ENCODE measurements at regions not wholly inside any gene's neighbourhood (a gene's known extent, or its start where the extent isn't known, plus 50 kb on each side); places are given as distances from the start of the nearest gene placed in this dataset.

GRCh38 chr19:31095100-31095804, 254.0 kb downstream of the TSHZ3 start:
- no peak for TF ChIP-seq MAX (IDR thresholded peaks at IDR 0.05)
- no peak for TF ChIP-seq CHD2 (IDR thresholded peaks at IDR 0.05; ENCODE audit: low read length, partially characterized antibody)
- TF ChIP-seq TFCP2L1 (CRISPR knock-in tag; IDR thresholded peaks at IDR 0.05) = no peak
- TF ChIP-seq, protein P1, sequence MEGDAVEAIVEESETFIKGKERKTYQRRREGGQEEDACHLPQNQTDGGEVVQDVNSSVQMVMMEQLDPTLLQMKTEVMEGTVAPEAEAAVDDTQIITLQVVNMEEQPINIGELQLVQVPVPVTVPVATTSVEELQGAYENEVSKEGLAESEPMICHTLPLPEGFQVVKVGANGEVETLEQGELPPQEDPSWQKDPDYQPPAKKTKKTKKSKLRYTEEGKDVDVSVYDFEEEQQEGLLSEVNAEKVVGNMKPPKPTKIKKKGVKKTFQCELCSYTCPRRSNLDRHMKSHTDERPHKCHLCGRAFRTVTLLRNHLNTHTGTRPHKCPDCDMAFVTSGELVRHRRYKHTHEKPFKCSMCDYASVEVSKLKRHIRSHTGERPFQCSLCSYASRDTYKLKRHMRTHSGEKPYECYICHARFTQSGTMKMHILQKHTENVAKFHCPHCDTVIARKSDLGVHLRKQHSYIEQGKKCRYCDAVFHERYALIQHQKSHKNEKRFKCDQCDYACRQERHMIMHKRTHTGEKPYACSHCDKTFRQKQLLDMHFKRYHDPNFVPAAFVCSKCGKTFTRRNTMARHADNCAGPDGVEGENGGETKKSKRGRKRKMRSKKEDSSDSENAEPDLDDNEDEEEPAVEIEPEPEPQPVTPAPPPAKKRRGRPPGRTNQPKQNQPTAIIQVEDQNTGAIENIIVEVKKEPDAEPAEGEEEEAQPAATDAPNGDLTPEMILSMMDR (IDR thresholded peaks at IDR 0.05) = no peak
- TF ChIP-seq NFE2L2 (conservative IDR thresholded peaks at IDR 0.05; ENCODE audit: low read length) = no peak
- no peak for TF ChIP-seq RCOR1 (IDR thresholded peaks at IDR 0.05; ENCODE audit: low read depth, low read length)
- TF ChIP-seq TP53 (CRISPR knock-in tag; IDR thresholded peaks at IDR 0.05) = no peak
- no peak for TF ChIP-seq SMC3 (IDR thresholded peaks at IDR 0.05)
- no peak for TF ChIP-seq EP300 (IDR thresholded peaks at IDR 0.05)
- no peak for TF ChIP-seq POLR2A (IDR thresholded peaks at IDR 0.05; ENCODE audit: low read length)
- TF ChIP-seq ZC3H11A (IDR thresholded peaks at IDR 0.05) = no peak
- TF ChIP-seq HDAC2 (IDR thresholded peaks at IDR 0.05) = no peak
- no peak for TF ChIP-seq E2F6 (IDR thresholded peaks at IDR 0.05; ENCODE audit: borderline replicate concordance, low read depth)
